ENCODE measurements at regions not wholly inside any gene's neighbourhood (a gene's known extent, or its start where the extent isn't known, plus 50 kb on each side); places are given as distances from the start of the nearest gene placed in this dataset.

DNA sequence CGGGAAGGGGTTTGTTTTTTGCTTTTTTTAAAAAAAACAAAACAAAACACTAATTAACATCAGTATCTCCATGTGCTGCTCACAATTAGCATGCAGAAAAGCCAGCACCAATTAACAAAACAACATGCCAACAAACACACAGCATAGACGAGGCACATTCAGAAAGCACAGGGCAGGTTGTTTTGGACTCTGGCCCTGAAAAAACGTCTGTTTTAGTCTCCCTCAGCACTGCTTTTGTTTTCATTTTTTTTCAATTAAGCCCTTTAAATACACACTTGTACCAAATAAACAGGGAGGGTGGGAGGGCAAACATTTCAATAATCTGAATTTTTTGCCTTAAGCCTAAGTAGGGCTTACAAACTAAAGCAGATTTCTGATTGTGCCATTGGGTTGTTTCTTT is 309.6 kb downstream of the DTWD2 start:
- TF ChIP-seq, protein P1, sequence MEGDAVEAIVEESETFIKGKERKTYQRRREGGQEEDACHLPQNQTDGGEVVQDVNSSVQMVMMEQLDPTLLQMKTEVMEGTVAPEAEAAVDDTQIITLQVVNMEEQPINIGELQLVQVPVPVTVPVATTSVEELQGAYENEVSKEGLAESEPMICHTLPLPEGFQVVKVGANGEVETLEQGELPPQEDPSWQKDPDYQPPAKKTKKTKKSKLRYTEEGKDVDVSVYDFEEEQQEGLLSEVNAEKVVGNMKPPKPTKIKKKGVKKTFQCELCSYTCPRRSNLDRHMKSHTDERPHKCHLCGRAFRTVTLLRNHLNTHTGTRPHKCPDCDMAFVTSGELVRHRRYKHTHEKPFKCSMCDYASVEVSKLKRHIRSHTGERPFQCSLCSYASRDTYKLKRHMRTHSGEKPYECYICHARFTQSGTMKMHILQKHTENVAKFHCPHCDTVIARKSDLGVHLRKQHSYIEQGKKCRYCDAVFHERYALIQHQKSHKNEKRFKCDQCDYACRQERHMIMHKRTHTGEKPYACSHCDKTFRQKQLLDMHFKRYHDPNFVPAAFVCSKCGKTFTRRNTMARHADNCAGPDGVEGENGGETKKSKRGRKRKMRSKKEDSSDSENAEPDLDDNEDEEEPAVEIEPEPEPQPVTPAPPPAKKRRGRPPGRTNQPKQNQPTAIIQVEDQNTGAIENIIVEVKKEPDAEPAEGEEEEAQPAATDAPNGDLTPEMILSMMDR (conservative IDR thresholded peaks at IDR 0.05; ENCODE audit: low read length) = no peak
- TF ChIP-seq EZH2phosphoT487 (IDR thresholded peaks at IDR 0.05; ENCODE audit: borderline replicate concordance, low read depth, low read length) = no peak
